ENCODE measurements at regions not wholly inside any gene's neighbourhood (a gene's known extent, or its start where the extent isn't known, plus 50 kb on each side); places are given as distances from the start of the nearest gene placed in this dataset.
A peak's percentile ranks its signal among the peaks of the same experiment; 100 is the strongest.

DNA sequence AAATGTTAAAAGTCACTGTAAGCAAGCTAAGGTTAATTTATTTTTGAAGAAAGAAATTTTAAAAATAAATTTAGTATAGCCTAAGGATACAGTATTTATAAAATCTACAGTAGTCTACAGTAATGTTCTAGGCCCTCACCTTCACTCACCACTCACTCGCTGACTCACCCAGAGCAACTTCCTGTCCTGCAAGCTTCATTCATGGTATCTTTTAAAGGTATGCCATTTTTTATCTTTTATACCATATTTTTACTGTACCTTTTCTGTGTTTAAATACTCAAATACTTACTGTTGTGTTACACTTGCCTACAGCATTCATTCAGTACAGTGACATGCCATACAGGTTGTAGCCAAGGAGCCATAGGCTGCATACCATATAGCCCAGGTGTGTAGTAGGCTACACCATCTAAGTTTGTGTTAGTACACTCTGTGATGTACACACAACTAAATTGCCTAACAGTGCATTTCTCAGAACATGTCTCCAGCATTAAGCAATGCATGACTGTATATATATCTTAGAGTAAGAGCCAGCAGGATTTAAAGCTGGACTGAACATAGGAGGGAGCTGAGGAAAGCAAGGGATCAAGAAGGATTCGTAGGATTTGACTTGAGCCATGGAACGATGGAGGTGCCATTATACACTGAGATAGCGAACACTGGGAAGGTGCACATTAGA, 83.1 kb upstream of the KLF7 start:
- Mint-ChIP-seq H3K4me3 (no peak overlapping the region), H3K9me3 (ENCODE audit: low read depth) (no peaks in the 10 kb centered on the region), H3K27ac (no peak overlapping the region), H3K36me3 (peaks cover 2% of the 10 kb centered on the region), H3K4me1 (ENCODE audit: low read depth) (peaks cover 10% of the 10 kb centered on the region), H3K27me3 (no peaks in the 10 kb centered on the region)

DNA sequence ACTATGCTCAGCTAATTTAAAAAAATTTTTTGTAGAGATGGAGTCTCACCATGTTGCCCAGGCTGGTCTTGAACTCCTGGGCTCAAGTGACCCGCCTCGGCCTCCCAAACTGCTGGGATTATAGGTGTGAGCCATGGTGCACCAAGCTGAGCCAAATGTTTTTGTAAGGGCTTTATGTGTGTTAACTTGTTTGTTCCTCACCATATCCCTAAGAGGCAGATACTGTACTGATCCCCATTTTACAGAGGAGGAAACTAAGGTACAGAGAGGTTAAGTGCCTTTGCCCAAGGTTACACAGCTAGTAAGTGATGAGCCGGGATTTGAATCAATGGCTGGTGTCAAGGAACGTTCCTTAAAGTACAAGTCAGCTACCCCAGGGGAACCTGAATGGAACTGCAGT, 85.3 kb upstream of the KLF7 start:
- no peaks in the 10 kb centered on the region for H3K27me3 Mint-ChIP-seq
- no peak overlapping the region for H3K4me3 Mint-ChIP-seq
- H3K4me1 Mint-ChIP-seq (ENCODE audit: low read depth) = peaks cover 11% of the 10 kb centered on the region
- no peak overlapping the region for H3K27ac Mint-ChIP-seq
- H3K9me3 Mint-ChIP-seq (ENCODE audit: low read depth) = no peaks in the 10 kb centered on the region
- peaks cover 2% of the 10 kb centered on the region for H3K36me3 Mint-ChIP-seq

DNA sequence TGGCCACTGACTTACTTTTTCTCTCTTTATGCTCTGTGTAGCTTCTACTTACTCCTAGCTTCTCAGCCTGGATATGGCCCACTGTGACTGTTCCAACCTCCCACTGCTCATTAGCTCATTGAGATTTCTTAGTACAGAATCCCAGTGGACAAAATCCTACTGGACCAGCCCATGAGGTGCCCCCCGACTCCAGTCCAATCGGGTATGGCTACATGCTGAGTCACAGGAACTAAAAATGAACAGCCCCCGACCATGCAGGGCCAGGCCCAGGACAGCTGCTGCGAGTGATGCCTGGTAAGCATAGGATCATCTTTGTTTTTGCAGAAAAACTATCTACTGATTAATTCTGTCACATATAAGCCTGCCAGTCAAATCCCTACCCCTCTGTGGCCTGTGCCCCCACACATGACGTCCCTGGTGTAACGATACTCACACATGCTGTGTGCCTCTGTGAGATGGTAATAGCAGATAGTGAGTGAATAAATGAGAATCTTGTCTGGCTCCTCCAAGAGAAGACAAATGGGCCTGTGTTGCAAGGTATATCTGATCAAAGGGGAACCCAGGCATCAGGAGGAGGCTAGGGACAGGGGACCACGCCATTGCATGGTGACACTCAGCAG, 85.9 kb upstream of the KLF7 start:
- no peaks in the 10 kb centered on the region for H3K9me3 Mint-ChIP-seq (ENCODE audit: low read depth)
- H3K4me1 Mint-ChIP-seq (ENCODE audit: low read depth) = peaks cover 11% of the 10 kb centered on the region
- H3K36me3 Mint-ChIP-seq = peaks cover 2% of the 10 kb centered on the region
- H3K27me3 Mint-ChIP-seq = no peaks in the 10 kb centered on the region
- H3K27ac Mint-ChIP-seq = peak overlapping the region; percentile 3
- no peak overlapping the region for H3K4me3 Mint-ChIP-seq

DNA sequence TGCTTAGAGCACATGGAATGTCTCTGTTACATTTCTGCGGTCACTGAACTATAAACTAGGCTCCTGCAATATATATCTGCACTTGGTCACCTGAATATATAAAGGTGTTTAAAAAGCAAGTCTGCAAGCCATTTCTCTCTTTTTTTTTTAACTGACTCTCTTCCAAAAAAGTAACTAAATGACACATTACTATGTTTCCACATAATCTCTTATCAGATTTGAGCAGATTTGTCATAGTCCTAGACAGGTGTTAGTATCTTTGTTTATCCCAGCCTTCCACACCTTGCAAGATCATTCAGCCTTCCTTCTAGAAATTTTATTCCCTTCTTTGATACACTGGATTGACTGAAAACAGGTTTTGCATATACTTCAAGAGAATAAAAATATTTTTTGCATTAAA, 86.7 kb upstream of the KLF7 start:
- peak overlapping the region; percentile 3 for H3K27ac Mint-ChIP-seq
- H3K9me3 Mint-ChIP-seq (ENCODE audit: low read depth) = no peaks in the 10 kb centered on the region
- peaks cover 11% of the 10 kb centered on the region for H3K4me1 Mint-ChIP-seq (ENCODE audit: low read depth)
- H3K36me3 Mint-ChIP-seq = peaks cover 2% of the 10 kb centered on the region
- no peak overlapping the region for H3K4me3 Mint-ChIP-seq
- H3K27me3 Mint-ChIP-seq = no peaks in the 10 kb centered on the region

DNA sequence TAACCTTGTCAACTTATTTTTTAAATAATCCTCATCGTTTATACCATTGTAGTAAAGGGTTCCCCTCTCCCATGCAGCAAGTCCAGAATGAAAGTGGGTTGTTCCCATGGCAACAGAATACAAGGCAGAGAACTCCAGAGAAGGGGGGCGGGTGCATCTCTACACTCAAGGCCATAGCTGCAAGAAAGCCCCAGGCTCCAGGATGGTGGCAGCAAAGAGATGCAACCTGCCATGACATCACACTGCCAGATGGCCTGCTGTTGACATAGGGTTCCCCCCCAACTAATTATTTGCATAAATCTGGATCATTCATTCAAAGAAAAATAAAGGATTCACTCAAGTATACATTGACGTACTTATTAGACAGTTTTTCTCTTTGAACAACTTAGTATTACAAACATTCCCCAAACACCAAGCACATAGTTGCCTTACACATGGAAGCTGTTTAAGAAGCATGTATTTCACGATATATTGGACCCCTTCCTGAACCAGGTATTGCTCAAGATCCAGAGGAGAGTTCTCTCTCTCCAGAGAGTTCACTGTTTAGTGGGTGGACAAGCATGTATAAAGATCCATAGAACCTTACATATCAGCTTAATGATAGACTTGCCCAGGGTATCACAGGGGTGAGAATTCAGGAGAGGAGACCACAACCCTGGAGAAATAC, 87.4 kb upstream of the KLF7 start:
- Mint-ChIP-seq H3K27me3 (no peaks in the 10 kb centered on the region), H3K9me3 (ENCODE audit: low read depth) (no peaks in the 10 kb centered on the region), H3K4me1 (ENCODE audit: low read depth) (peaks cover 11% of the 10 kb centered on the region), H3K36me3 (peaks cover 2% of the 10 kb centered on the region), H3K4me3 (no peak overlapping the region), H3K27ac (no peak overlapping the region)

DNA sequence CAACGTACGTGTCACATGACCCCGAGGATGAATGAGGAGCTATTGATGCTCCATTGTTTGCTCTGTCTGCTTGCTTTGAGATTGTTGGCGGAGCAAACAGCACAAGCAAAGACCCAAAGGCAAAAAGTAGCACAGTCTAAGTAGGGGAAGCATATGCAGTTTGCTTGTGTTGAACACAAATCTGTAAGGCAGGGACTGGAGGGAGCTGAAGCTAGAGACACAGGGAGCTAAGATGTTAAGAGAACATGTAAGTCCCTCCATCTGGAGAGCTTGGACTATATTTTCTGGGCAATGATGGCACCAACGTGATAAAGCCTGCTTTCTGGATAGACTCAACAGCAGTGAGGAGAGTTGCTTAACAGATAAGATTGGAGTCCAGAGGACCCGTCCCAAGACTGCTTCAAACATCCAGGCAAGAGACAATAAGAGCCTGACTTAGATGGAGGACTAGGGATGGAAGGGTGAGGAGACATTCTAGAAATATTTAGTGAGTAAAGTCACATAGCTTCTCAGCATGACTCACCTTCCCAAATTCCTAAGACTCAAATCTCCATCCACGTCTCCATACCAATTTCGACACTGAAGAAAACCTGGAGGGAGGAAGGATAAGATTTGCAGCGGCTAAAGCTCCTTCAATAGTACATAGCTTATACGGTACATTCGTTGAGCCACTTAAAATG, 88.1 kb upstream of the KLF7 start:
- Mint-ChIP-seq H3K4me1 (ENCODE audit: low read depth) (peaks cover 11% of the 10 kb centered on the region), H3K27ac (no peak overlapping the region), H3K4me3 (no peak overlapping the region)

DNA sequence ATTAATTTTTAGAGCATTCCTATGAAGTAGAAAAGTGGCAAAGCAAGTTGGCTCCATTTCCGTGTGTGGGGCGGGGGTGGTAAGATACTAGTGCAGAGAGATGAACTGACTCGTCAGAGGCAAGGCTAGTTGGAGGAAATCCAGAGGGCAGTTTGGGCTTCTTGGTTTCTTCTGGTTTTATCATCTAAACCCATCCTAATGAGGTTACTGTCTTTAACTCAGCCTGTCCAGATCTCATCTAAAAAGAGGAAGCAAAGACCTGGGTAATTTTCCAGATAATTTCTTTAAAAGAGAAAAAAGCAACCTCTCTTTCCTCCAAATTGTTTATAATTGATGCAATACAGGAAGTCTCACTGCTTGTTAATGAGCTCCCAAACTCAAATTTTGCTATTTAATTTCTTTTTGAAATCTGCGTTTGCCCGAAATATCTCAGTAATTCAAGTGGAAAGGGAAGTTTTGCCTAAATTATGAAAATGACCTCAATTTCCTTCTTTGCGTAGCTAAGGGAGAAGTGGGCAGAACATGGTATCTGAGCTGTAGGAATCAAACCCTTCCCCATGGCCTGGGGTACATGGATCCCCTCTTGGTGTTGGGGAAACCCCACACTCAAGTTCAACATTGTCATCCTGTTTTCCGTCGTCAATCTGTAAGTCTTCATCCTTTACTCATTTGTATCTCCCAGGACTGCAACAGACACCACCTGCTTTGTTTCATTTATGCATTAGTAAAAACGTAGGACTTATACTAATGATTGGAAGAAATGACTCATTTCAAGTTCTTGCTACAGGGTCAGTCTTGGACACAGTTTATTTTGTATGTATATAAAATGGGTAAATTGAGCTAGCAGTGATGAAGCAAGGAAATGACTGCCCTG, 89.1 kb upstream of the KLF7 start:
- Mint-ChIP-seq H3K4me3 (no peak overlapping the region), H3K36me3 (no peaks in the 10 kb centered on the region), H3K27me3 (no peaks in the 10 kb centered on the region), H3K27ac (no peak overlapping the region), H3K9me3 (ENCODE audit: low read depth) (no peaks in the 10 kb centered on the region), H3K4me1 (ENCODE audit: low read depth) (peaks cover 10% of the 10 kb centered on the region)

More for the DNA sequence above, 88.1 kb upstream of the KLF7 start:
- Mint-ChIP-seq H3K27me3 (no peaks in the 10 kb centered on the region), H3K9me3 (ENCODE audit: low read depth) (no peaks in the 10 kb centered on the region), H3K36me3 (peaks cover 2% of the 10 kb centered on the region)

DNA sequence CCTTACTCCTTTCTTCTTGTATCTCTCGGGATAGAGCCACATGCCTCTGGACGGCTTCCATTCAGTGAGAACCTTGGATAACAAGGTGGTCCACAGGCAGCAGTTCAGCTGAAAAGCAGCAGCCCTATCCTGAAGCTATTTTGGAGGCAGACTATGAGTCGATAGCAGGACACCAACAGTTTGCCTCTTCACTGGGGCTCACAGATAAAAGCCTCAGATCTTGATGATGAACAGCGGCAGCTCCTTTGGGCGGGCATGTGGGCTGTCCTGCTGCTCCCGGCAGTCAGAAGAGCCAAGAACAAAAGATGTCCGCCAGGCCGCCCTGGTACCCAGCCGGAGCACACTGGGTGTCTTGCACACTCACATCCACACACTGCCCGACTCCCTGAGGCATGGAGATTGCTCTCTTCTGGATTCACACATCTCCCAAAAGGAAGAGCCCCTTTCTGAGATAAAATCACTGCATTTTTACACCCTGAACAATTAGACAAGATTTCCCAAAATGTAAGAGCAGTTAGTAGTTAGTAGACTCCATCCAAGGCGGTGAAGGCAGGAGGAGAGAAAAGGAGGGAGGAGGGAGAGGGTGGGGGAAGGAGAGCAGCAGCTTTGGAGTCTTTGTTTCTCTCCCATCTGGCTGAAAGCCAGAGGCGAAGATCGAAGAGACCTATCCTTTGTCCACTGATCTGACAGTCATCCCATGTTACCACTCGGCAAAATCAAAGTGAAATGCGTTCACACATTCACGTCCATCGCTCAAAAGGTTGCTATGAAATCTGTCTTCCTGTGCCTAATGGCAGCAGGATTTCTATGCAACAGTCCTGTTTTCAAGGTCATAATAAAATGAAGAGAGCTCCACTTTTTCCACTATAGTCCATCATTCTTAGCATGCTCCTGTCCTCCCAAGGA, 90.1 kb upstream of the KLF7 start:
- Mint-ChIP-seq H3K27me3 (no peaks in the 10 kb centered on the region), H3K36me3 (no peaks in the 10 kb centered on the region), H3K27ac (no peak overlapping the region)

DNA sequence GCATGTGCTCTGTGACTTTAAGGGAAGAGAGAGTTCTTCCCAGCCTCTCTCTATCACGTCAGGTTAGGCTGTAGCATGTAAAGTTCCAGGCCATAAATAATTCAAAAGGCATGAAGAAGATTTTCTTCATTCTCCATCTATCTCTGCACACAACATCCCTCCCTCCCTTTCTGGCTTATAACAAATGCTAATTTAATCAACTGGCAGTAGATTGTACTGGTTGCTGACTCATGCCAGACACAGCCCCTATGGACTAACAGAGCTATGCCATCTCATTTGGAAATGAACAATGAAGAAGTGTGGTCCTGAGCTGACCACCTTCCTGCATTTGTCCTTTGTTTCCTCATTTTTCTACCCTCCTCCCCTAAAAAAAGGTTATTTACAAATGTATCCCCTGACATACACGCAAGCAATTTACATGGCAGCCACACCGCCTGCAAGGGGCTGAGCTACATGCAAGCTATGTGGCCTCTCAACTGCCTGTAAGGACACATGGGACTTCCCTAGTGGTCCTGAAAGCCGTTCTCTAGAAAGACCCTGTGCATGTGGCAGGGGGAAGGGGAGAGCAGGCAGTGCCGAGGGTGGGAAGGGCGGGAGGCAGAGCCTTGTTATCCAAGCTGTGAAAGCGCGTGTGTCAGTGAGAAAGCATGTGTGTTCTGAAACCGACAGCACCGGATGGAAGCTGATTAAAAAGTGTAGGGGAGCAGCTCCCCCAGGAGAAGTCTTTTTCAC, 90.9 kb upstream of the KLF7 start:
- Mint-ChIP-seq H3K4me1 (ENCODE audit: low read depth) (peaks cover 6% of the 10 kb centered on the region), H3K4me3 (no peak overlapping the region), H3K9me3 (ENCODE audit: low read depth) (no peaks in the 10 kb centered on the region), H3K27me3 (no peaks in the 10 kb centered on the region), H3K36me3 (no peaks in the 10 kb centered on the region), H3K27ac (no peak overlapping the region)

More for the DNA sequence above, 90.1 kb upstream of the KLF7 start:
- H3K4me1 Mint-ChIP-seq (ENCODE audit: low read depth) = peaks cover 6% of the 10 kb centered on the region
- no peaks in the 10 kb centered on the region for H3K9me3 Mint-ChIP-seq (ENCODE audit: low read depth)
- no peak overlapping the region for H3K4me3 Mint-ChIP-seq

DNA sequence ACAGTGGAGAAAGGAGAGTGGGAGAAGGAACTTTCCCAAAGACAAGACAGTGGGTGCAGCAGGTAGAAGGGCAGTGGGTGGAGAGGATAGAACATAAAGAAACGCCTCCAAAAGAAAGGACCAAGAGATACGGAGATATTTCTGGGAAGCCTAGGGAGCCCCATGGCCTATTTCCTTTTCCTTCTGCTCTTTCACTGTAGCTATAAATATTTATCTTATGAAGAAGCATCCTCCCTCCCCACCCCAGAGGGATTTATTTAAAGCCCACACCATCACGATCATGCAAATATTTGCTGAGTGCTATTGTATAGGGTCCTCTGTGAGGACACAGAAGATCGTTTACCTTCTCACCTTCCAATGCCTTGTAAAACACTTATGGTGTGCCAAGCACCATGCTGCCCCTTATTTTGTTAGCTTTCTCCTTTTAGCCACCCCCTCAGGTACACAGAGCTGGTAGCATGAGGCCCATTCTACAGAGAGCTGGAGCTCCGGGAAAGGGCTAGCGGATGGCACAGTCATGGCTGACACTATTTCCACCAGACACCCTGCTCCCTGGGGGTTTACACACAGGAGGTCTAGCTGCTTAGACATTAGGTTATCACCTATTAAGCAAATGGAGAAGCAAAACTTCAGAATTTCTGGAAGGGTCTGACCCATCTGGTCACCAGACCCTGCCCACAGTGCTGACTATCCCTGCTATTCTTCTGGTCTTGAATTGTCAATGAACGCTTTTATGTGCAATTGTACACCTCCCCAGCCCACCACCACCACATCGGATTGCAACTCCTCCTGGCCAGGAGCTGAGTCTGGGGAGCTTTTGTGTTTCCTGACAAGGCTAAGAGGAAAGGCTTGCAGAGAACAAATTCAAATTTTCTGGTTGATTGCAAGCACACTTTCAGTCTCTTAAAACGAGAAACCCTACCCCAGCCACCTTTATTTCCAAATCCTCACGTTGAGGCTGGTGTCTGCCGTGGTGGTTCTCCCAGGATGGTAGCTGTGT, 91.8 kb upstream of the KLF7 start:
- Mint-ChIP-seq H3K27ac (no peak overlapping the region), H3K9me3 (ENCODE audit: low read depth) (no peaks in the 10 kb centered on the region), H3K4me1 (ENCODE audit: low read depth) (peaks cover 3% of the 10 kb centered on the region), H3K27me3 (no peaks in the 10 kb centered on the region), H3K4me3 (no peak overlapping the region), H3K36me3 (no peaks in the 10 kb centered on the region)

DNA sequence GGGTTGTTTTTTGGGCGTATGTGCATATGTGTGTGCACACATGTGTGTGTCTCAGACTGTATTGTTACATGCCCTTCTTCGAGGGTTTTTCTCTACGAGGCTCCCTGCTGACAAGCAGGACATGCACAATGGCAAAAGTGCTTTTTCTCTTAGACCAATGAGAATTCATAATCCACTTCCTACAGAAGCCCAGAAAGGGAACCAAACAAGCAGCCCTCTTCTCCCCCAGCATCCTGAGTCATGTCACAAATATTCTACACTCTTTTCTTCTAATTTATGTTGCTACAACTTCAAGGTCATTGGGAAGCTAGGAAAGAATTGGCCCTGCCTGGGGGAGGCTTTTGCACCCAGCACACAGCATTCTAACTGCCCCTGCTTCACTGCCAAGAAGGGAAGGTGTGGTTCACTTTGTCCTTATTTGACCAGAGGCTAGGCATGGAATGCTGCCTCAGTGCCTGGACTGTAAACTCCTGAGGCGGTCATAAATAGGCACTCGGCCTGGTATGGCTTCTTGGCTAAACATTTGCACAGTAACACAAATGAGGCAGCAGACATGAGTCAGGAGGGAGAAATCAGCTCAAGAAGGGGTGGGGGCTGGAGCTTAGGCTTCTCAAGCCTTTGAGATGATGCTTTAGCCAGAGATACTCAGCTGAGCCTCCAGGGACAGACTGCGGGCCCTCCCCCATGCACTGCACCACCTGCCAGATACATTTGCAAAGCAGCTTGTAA, 92.7 kb upstream of the KLF7 start:
- H3K36me3 Mint-ChIP-seq = no peaks in the 10 kb centered on the region
- no peaks in the 10 kb centered on the region for H3K9me3 Mint-ChIP-seq (ENCODE audit: low read depth)
- H3K4me1 Mint-ChIP-seq (ENCODE audit: low read depth) = peaks cover 3% of the 10 kb centered on the region
- H3K4me3 Mint-ChIP-seq = no peak overlapping the region
- no peaks in the 10 kb centered on the region for H3K27me3 Mint-ChIP-seq
- no peak overlapping the region for H3K27ac Mint-ChIP-seq

DNA sequence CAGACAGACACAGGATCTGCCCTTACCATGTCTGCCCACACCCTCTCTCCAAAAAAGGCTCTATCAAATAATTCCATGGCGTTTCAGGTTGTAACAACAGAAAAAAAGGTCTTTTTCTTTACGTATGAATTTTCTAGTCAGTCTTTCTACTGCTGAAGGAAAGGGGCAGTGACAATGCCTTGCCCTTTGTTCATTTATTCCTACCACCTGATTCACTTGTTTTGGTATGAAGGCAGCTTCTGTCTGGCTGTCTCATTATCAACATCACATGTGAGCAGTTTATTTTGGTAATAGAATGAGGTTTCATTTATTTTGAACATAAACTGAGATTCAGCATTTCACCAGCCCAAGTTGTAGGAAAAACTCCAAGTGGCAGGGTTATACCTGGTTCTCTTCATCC, 94.3 kb upstream of the KLF7 start:
- Mint-ChIP-seq H3K27ac (no peak overlapping the region), H3K9me3 (ENCODE audit: low read depth) (no peaks in the 10 kb centered on the region), H3K36me3 (no peaks in the 10 kb centered on the region), H3K4me3 (no peak overlapping the region), H3K4me1 (ENCODE audit: low read depth) (no peaks in the 10 kb centered on the region), H3K27me3 (no peaks in the 10 kb centered on the region)

All from activated naive CD8-positive, alpha-beta T cell (primary cell).